IPS-11a (cell line): ENCODE measurements at regions not wholly inside any gene's neighbourhood (a gene's known extent, or its start where the extent isn't known, plus 50 kb on each side); places are given as distances from the start of the nearest gene placed in this dataset.

Experiments used
- H3K4me3 ChIP-seq: one replicate; pipeline ENCODE4 v1.5.1; 2013; ENCODE audit warnings: low read depth, low read length, control low read depth

DNA sequence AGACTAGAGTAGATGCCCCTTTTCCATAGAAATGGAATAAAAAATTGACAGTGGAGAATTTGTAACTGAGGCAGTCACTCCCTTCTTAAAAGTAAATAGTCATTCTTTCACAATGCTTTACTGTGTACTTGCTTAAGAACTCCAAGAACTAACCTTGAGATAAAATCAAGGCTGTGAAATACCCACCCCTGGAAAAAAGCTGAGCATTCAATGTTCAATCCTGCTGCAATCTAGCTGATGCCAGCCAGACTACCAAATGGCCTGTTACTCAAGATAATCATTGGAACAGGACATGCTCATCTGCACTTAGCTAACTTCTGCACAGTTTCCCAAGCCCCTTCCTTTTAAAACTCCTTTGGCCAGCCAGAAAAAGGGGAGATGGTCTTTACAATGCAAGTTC lies 367.4 kb upstream of the GULP1 start:
- no peak overlapping the region for H3K4me3 ChIP-seq

DNA sequence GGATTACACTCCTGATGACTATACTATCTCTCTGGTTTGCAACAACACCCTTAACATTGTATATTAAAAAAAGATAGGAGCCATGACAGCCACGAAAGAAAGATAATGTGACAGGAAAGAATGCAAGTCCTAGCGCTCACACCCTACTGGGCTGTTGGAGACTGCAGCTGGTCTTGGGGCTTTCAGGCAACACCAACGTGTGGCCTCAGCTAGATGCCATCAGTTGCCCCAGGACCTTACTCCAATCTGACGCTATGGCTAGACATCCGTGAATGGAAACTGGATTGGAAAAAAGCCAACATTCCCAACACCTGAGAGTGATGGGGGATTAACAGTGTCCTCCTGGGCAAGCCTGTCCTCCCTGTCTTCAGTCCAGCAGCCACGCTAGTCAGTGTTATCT lies 357.4 kb upstream of the GULP1 start:
- no peak overlapping the region for H3K4me3 ChIP-seq

DNA sequence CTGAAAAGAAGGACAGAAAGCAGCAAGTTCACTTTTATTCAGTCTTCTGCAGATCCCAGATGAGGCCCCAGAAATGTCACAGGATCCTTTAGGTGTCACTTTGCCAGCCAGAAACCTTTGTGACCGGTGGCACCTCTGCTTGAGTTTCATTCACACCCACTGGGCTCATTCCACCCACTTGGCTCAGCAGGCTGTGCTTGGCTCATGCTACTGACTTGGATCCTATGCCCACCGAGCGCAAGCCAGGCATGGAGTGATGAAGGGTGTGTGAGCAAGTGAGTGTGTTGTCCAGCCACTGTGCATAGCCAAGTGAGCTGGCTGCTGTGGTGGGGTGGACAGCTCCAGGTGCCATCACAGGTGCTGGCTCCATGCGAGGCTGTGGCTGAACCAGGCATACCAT lies 357.0 kb upstream of the GULP1 start:
- H3K4me3 ChIP-seq, result no peak overlapping the region

DNA sequence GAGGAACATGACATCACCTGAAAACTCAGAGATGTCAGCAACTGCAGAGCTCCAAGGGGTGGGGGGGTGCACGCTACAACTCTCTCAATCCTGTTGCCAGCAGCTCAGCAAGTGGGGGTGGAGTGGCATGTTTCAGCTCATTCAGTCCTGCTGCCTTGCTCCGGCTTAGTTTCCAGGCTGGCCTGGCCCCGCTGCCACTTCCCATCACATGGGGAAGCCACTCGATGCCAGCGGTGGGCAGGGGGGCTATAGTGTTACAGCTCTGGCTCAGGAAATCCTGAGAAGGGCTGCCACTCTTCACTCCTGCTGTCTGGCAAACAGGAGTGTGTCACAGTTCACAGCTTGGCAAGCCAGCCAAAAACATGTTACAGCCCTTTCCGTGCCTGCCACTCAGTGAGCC lies 356.5 kb upstream of the GULP1 start:
- no peak overlapping the region for H3K4me3 ChIP-seq

DNA sequence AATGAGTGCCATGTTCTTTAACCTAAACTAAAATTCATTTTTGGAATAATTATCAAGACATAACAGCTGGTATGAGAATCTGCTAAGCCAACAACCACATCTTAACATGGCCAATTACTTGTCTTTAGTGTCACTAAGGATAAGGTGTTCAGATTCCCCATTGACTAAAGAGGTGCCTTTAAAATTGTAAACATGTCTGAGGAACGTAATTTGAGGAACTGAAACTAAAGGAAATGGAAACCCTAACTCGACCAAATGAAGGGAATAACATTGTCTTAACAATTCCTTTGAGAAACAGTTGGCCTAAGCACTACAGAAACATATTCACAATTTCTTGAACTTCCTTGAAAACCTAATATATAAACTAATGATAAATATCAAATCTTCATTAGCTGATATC lies 355.4 kb upstream of the GULP1 start:
- H3K4me3 ChIP-seq, result no peak overlapping the region

DNA sequence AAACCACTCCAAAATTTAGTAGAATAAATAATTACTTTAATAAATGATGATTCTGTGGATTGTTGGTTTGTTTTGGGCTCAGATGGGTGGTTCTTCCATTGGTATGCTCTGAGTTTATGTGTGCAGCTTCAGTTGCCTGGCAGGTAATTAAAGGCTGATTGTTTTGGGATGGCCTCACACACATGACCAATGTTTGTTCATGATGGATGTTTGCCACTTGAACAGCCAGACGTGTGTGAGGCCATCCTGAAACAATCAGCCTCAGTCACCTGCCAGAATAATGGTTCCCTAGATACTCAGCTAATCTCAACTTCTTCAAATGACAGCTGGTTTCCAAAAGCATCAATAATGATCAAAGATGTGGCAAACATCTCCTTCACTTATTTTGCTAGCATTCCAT lies 352.5 kb upstream of the GULP1 start:
- H3K4me3 ChIP-seq, result no peak overlapping the region

DNA sequence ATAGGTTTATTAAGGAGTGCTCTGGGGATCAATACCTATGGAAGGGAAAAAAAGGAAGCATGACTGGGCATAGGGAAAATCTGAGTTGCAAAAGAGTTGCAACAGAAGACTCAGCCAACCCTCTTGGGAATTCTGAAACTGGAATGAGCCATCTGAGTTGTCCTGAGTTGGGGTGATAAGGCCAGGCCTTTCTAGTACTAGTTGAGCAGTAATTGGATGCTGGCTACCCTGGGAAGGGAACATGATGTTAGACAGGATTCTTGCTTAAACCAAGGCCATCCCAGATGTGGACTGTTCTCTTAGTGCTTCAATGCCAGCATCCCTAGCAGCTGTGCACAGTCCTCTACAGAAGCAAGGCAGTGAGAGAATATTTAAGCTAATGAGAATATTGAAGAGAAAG lies 348.8 kb upstream of the GULP1 start:
- H3K4me3 ChIP-seq, result no peak overlapping the region

DNA sequence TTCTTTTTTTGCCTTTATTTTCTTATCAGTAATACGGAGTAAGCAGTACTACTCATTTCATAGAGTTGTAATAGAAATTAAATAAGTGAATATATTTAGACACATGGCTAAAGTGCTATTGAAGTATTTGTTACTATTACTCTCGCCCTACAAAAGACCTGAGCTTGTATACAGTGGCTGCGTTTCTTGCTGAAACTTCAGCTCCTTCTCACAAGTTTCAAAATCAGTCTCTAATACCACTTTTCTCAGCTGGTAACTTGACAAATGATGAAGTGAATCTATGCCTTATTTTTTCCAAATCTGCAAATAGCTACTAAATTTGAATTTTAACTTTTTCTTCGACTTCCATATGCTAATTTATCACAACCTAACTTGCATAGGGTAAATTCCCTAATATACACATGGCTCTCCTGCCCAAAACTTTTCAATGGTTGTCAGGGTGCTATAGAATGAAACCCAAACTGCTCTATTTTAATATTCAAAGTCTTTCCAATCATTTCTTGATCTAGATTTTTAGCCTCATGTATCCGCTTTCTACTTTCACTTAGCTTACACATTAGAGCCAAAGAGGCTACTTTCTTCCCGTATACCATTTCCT lies 347.8 kb upstream of the GULP1 start:
- H3K4me3 ChIP-seq, result no peak overlapping the region

DNA sequence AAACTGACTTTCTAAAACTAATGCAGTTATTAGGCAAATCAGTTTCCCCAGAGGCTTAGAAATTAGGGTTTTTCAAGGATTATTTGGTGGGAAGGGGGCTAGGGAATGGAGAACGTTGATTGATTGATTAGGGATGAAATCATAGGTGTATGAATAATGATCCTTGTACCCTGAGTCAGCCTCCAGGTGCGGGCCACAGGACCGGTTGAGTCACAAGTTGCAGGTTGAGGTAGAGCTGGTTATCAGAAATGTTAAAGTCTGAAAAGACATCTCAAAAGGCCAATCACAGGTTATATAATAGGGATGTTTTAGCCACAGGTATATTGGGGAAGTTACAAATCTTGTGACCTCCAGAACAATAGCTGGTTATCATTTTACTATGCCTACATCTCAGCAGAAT lies 341.8 kb upstream of the GULP1 start:
- H3K4me3 ChIP-seq, result no peak overlapping the region

DNA sequence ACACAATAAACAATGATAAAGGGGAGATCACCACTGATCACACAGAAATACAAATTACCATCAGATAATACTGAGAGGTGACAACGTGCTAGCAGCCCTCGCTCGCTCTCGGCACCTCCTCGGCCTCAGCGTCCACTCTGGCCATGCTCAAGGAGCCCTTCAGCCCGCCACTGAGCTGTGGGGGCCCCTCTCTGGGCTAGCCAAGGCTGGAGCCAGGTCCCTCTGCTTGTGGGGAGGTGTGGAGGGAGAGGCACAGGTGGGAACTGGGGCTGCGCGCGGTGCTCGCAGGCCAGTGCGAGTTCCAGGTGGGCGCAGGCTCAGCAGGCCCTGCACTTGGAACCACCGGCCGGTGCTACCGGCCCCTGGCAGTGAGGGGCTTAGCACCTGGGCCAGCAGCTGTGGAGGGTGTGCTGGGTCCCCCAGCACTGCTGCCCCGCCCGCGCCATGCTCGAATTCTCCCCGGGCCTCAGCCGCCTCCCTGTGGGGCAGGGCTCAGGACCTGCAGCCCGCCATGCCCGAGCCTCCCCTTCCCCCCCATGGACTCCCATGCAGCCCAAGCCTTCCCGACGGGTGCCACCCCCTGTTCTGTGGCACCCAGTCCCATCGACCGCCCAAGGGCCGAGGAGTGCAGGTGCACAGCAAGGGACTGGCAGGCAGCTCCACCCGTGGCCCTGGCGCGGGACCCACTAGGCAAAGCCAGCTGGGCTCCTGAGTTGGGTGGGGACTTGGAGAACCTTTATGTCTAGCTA lies 340.0 kb upstream of the GULP1 start:
- no peak overlapping the region for H3K4me3 ChIP-seq

DNA sequence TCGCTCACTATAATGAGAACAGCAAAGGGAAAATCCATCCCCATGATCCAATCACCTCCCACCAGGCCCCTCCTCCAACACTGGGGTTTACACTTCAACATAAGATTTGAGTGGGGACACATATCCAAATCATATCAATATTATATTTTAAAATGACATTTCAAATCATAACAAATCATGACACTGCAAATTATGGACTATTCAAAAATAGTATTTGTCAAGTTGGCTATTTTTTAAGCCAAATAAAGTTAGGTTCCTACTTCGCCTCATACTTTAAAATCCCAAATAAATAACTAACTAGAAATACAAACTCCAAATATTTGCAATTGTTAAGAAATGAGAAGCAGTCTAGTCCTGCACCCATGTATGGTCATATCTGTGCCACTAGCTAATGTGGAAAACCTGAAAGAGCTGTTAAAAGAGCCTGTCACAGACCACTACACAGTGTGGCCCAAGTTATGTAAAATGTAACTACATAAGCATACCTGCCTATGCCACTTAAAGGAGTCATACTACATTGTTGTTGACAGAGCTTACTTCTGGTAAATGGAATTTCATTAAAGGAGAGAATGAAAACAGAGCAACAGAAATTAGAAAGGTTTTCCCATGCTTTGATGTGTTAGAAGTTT lies 334.7 kb upstream of the GULP1 start:
- no peak overlapping the region for H3K4me3 ChIP-seq

DNA sequence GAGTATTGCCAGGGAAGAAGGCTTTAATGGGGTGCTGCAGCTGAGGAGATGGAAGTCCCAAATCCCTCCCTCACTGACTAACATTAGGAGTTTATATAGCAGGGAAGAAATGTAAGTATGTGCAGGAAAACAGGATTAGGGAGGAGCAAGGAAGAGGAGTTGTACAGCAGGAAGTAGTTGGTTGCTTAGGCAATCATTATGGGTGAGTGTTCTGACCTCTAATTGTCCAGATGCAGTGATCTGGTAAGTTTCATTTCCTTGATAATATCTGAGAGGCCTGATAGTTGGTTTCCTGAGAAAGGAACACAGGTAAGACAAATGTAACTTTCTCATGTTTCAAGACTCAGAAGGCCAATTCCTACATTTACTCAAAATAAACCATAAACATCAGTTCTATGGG lies 331.9 kb upstream of the GULP1 start:
- H3K4me3 ChIP-seq, result no peak overlapping the region

DNA sequence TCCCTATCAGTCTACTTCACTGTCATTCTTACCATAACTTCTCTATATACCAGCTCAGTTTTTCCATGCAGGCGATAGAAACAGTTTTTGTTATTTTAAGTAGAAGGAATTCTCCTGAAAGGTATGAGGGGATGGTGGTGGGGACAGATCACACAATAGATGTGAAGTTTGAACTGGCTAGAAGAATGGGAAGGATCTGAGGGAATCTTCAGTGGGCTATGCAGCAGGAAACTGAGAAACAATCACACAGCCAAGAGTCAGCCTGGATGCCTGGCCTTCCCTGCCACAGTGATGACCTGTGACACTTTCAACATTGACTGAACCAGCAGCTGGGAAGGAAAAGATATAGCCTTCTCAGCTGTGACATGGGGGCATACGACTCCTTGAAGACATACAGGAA lies 329.1 kb upstream of the GULP1 start:
- no peak overlapping the region for H3K4me3 ChIP-seq

DNA sequence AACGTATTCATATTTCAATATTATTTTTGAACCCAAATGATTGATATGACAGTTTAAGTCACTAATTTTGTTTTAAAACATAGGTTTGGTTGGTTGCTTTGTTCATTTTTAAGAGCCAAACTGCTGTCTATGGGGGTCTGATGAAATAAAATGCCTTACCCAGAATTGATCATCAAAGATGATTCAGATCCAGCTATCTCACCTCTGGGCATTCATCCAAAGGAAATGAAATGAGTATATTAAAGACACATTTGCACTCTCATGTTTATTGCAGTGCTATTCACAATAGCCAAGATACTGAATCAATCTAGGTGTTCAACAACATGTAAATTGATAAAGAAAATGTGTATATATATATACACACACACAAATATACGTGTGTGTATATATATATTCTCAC lies 326.9 kb upstream of the GULP1 start:
- H3K4me3 ChIP-seq, result no peak overlapping the region

DNA sequence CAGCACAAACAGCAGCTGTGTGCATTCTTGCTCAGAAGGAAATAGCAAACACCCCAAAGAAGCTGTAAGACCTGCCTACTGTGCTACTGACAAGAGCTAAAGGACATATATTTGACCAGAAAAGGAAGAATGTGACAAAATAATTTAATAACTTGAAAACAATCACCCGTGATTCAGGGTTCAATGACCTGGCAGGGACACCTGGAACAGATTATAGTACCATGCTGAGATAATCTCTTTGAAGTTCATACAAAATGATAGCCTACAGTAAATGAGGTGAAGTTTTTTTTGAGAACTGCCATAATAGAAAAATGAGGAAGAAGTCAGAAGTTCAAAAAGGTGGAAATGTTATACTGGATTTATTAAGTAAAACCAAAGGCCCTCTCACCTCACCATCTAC lies 324.8 kb upstream of the GULP1 start:
- no peak overlapping the region for H3K4me3 ChIP-seq

DNA sequence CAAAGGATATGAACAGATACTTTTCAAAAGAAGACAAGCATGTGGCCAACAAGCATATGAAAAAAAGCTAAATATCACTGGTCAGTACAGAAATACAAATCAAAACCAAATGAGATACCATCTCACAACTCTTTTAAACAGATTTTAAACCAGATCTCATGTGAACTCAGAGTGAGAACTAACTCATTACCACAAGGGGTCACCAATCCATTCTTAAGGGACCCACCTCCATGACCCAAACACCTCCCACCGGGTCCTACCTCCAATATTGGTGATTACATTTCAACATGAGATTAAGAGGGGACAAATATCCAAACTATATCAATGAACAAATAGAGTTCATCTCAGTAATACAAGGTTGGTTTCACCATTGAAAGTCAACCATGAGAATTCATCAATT lies 319.8 kb upstream of the GULP1 start:
- no peak overlapping the region for H3K4me3 ChIP-seq

DNA sequence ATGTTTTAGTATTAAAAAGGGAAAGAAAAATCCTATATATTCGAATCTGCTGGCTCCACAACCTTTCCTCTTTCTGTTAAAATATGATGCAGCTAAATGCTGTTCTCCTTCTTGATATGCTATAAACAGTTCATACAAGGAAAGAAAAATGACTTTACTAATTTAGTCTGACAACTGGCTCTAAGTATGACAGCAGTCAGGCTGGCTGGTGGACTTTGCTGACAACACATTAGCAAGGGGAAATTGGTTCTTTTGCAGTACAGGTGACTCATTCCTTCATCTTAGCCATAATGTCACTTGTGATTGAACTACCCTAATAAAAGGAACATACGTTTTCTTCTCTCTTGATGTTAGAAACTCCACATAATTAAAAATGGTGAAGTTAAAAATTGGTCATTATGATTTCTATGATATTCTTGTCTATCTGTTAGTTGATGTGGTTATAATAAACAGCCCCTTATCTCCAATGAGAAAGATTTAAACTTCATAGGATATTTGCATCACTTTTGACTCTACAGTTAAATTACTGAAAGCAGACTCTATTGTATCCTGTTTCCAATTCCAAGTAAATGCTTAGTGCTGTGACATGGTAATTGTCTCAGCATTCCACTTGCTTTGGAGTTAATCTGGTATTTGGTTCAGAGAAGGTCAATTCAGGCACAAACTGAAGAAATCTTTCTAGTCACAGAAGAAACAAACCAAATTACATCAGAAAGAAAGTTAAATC lies 315.3 kb upstream of the GULP1 start:
- no peak overlapping the region for H3K4me3 ChIP-seq

DNA sequence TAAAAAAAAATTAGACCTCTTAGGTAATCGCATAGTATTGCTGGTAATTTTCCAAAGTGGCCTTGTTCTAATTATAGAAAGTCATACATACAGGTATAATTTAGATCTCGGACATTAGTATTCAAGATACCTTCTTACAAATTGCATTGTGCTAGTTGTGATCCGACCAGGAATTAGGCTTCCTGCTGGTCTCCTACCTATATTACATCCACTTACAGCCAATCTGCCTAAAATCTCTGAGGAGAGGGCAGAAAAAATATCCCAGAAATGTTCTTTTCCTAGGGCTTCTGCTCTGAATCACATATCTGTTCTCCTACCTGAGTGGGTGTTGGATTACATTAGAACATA lies 314.7 kb upstream of the GULP1 start:
- no peak overlapping the region for H3K4me3 ChIP-seq

DNA sequence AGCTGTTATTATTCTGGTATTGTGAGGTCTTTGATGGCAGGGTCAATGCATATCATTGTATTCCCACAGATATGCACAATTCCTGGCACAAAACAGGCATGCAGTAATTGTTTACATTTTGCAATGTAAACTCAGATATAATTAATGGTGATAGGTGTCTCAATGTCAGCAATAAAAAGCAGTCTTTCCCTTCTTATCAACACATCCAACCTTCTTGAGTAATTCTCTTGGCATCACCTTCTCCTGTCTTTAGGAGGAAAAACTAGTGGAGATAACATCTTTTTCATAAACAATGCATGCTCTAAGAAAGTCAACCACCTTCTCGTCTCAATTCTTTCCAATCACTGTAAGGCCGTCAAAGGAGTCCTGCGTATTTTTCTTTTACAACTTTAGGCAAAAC lies 313.3 kb upstream of the GULP1 start:
- no peak overlapping the region for H3K4me3 ChIP-seq

DNA sequence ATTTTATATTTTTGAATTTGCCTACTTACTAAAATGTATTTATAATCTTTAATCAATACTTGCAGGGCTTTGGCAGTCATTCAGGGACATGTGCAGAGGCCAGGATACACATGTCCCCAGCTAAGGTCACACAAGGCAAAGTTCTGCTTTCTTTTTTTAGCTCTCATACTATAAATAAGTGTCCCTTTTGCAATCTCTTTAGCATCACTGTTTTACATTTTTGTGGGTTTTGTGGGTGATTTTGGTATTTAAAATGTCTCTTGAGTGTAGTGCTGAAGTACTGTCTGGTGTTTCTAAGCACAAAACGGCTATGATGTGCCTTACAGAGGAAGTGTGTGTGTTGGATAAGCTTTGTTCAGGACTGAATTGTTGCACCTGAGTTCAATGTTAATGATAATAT lies 309.0 kb upstream of the GULP1 start:
- no peak overlapping the region for H3K4me3 ChIP-seq

DNA sequence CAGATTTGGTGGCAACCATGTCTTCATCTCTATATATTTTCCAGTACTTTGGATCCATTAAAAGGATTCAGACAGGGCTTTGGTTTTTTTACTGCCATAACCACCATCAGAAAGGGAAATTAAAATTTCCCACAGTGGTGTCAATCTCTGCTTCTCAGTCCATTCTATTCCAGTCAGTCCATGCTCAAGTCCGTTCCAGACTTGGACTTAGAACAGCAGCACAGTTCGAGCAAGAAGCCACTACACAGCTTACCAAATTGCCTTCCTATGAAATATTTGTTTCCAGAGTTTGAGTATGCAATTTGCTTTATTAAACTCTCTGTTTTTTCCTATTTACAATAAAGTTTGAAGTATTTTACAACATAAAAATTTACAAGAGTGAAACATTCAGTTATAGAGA lies 306.5 kb upstream of the GULP1 start:
- no peak overlapping the region for H3K4me3 ChIP-seq

DNA sequence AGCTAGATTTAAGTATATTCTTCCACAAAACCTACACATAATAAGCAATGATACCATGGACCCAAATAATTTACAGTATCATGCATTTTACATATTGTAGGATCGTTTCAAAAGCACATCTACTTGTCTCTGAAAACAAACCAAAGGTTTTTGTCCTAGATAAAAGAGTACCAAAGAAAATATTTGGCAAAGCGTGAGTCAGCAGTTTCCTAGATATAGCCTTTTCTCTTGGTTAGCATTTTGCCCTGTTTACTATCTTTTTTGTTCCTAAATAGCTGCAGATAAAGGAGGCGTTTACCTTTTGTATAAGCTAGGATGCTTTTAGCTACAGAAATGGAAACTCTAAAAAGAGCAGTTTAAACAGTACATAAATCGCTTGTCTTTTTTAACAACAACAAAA lies 305.8 kb upstream of the GULP1 start:
- no peak overlapping the region for H3K4me3 ChIP-seq
